ENCODE measurements at regions not wholly inside any gene's neighbourhood (a gene's known extent, or its start where the extent isn't known, plus 50 kb on each side); places are given as distances from the start of the nearest gene placed in this dataset.

DNA sequence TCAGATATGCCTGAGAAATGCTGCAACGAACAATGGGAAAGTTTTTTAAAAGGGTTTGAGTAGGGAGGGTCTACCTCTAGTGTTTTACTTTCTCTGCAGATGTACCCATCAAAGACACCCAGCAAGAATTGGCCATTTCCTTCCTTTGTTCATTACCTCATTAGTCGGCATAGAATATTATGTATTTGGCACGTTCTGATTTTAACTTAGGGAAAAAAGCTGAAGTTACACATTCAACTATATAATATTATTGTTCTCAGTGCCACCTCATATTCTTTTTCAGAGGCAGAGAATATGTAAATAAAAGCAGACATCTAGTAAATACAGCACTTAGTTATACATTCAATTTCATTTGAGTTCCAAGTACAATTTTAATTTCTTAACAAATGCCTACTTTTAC, 83.7 kb upstream of the PPP2R5A start:
- Histone ChIP-seq H3K36me3 (no peaks in the 10 kb centered on the region), H3K4me1 (replicated peaks) (no peaks in the 10 kb centered on the region), H3K27ac (no peak overlapping the region), H3K4me3 (no peak overlapping the region), H3K9me3 (no peaks in the 10 kb centered on the region), H3K27me3 (replicated peaks; ENCODE audit: insufficient read depth) (no peaks in the 10 kb centered on the region)
- WGBS: 66% methylated on average over 3 of the region's 3 CpGs
- DNase-seq (ENCODE audit: low spot score): no peak
- TF ChIP-seq POLR2A (IDR thresholded peaks at IDR 0.05) (no peak), POLR2AphosphoS5 (IDR thresholded peaks at IDR 0.05) (no peak)
- TF ChIP-seq, protein P1, sequence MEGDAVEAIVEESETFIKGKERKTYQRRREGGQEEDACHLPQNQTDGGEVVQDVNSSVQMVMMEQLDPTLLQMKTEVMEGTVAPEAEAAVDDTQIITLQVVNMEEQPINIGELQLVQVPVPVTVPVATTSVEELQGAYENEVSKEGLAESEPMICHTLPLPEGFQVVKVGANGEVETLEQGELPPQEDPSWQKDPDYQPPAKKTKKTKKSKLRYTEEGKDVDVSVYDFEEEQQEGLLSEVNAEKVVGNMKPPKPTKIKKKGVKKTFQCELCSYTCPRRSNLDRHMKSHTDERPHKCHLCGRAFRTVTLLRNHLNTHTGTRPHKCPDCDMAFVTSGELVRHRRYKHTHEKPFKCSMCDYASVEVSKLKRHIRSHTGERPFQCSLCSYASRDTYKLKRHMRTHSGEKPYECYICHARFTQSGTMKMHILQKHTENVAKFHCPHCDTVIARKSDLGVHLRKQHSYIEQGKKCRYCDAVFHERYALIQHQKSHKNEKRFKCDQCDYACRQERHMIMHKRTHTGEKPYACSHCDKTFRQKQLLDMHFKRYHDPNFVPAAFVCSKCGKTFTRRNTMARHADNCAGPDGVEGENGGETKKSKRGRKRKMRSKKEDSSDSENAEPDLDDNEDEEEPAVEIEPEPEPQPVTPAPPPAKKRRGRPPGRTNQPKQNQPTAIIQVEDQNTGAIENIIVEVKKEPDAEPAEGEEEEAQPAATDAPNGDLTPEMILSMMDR (IDR thresholded peaks at IDR 0.05): no peak
- intact Hi-C loops (cut with DNase I): no loop called here

DNA sequence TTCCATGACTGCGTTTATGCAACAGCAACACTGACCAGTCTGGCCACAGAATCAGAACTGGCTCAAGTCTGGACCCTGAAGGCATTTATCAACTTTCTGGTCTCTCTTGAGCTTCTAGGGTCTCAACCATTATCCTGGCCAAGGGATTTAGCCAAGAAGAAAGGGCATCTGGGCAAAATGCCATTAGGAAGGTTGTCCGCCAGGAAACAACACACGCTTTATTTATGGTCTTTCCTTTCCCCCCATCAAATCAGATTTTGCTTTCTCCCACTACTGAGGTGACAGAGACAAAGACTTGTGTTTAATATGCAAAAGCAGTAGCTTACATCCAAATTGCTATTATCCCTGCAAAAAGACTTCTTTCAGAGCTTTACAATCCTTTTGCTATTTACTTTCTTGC, 81.6 kb upstream of the PPP2R5A start:
- H3K9me3 ChIP-seq: no peaks in the 10 kb centered on the region
- TF ChIP-seq, protein P1 (IDR thresholded peaks at IDR 0.05): no peak
- TF ChIP-seq POLR2A (IDR thresholded peaks at IDR 0.05) (no peak), POLR2AphosphoS5 (IDR thresholded peaks at IDR 0.05) (no peak)
- intact Hi-C loops (cut with DNase I): no loop called here
- H3K27me3 ChIP-seq (replicated peaks; ENCODE audit: insufficient read depth): no peaks in the 10 kb centered on the region
- no peaks in the 10 kb centered on the region for H3K4me1 ChIP-seq (replicated peaks)
- no peak overlapping the region for H3K27ac ChIP-seq
- no peaks in the 10 kb centered on the region for H3K36me3 ChIP-seq
- H3K4me3 ChIP-seq: no peak overlapping the region
- WGBS: 72% methylated on average over 3 of the region's 3 CpGs
- no peak for DNase-seq (ENCODE audit: low spot score)

DNA sequence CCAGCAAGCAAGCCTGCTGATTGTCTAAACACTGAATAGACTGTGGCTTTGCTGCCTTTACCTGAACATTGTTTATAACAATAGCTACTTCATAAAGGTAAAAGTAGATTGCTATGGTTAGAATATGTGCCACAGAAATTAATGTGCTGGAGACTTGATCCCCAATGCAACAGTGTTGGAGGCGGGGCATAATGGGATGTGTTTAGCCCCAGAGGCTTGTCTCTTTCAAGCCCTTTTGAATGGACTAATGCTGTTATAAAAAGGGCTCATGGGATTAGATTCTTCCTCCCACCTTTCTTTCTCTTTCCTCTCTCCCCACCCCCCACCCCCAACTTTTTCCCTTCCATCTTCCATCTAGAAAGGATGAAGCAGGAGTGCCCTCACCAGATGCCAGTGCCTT, 80.2 kb upstream of the PPP2R5A start:
- H3K27ac ChIP-seq: no peak overlapping the region
- H3K9me3 ChIP-seq: no peaks in the 10 kb centered on the region
- DNase-seq (ENCODE audit: low spot score): no peak
- H3K27me3 ChIP-seq (replicated peaks; ENCODE audit: insufficient read depth): no peaks in the 10 kb centered on the region
- H3K4me1 ChIP-seq (replicated peaks): no peaks in the 10 kb centered on the region
- no peaks in the 10 kb centered on the region for H3K36me3 ChIP-seq
- intact Hi-C loops (cut with DNase I): no loop called here
- H3K4me3 ChIP-seq: no peak overlapping the region
- WGBS: 77% methylated on average over 1 of the region's 1 CpG
- no peak for TF ChIP-seq POLR2AphosphoS5 (IDR thresholded peaks at IDR 0.05)
- TF ChIP-seq POLR2A (IDR thresholded peaks at IDR 0.05): no peak
- TF ChIP-seq, protein P1 (IDR thresholded peaks at IDR 0.05): no peak

DNA sequence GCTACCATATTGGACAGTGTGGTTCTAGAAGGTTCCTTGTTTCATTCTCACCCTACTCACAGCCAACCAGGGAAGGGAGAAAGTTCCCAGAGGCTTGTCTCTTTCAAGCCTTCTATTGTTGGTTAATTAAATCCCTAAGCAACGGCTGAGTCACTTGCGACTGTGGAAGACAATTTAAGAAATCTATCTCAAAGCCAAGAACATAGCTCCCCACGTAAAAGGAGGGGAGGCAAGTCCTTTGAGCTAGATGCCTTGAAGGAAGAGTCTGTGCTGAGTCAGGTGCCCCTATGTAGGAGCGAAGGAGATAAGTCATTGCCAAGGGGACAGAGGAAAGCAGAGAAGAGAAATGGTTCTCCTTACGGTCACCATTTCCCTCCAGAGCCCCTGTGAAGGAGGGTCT, 79.4 kb upstream of the PPP2R5A start:
- Histone ChIP-seq H3K4me3 (no peak overlapping the region), H3K27me3 (replicated peaks; ENCODE audit: insufficient read depth) (no peaks in the 10 kb centered on the region), H3K27ac (no peak overlapping the region), H3K36me3 (no peaks in the 10 kb centered on the region), H3K9me3 (no peaks in the 10 kb centered on the region), H3K4me1 (replicated peaks) (no peaks in the 10 kb centered on the region)
- intact Hi-C loops (cut with DNase I): no loop called here
- DNase-seq (ENCODE audit: low spot score): no peak
- no peak for TF ChIP-seq POLR2AphosphoS5 (IDR thresholded peaks at IDR 0.05)
- TF ChIP-seq POLR2A (IDR thresholded peaks at IDR 0.05): no peak
- TF ChIP-seq, protein P1 (IDR thresholded peaks at IDR 0.05): no peak
- 86% methylated on average over 5 of the region's 5 CpGs for WGBS

DNA sequence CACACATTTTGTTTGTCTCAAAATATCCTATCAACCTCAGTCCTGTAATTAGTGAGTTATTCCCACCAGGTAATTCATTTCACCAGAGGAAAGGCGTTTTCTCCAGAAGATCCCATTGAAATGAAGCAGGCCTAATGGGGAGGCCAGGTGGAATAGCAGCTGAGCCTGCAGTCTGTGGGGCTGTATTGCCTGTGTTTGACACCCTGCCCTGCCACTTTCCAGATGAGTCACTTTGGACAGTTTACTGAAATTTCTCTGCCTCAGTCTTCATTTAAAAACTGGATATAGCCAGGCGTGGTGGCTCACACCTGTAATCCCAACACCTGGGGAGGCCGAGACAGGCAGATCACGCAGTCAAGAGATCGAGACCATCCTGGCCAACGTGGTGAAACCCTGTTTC, 78.1 kb upstream of the PPP2R5A start:
- WGBS: 95% methylated on average over 4 of the region's 6 CpGs
- intact Hi-C loops (cut with DNase I): no loop called here
- no peaks in the 10 kb centered on the region for H3K4me1 ChIP-seq (replicated peaks)

More for the DNA sequence above, 78.1 kb upstream of the PPP2R5A start:
- no peak for DNase-seq (ENCODE audit: low spot score)
- H3K27me3 ChIP-seq (replicated peaks; ENCODE audit: insufficient read depth): no peaks in the 10 kb centered on the region
- TF ChIP-seq POLR2A (IDR thresholded peaks at IDR 0.05) (no peak), POLR2AphosphoS5 (IDR thresholded peaks at IDR 0.05) (no peak)
- TF ChIP-seq, protein P1 (IDR thresholded peaks at IDR 0.05): no peak
- H3K9me3 ChIP-seq: no peaks in the 10 kb centered on the region
- no peaks in the 10 kb centered on the region for H3K36me3 ChIP-seq
- no peak overlapping the region for H3K4me3 ChIP-seq
- H3K27ac ChIP-seq: no peak overlapping the region

Measured in prostate gland (tissue), 2 donors.